LNCAP (cell line): ENCODE measurements at regions not wholly inside any gene's neighbourhood (a gene's known extent, or its start where the extent isn't known, plus 50 kb on each side); places are given as distances from the start of the nearest gene placed in this dataset.

Experiments used
- TF ChIP-seq, protein P1 (sequence below): fragments of 450-650 bp; IDR thresholded peaks from 2 replicates; pipeline ENCODE4 v1.5.1; 2017; ENCODE audit warnings: mild to moderate bottlenecking

DNA sequence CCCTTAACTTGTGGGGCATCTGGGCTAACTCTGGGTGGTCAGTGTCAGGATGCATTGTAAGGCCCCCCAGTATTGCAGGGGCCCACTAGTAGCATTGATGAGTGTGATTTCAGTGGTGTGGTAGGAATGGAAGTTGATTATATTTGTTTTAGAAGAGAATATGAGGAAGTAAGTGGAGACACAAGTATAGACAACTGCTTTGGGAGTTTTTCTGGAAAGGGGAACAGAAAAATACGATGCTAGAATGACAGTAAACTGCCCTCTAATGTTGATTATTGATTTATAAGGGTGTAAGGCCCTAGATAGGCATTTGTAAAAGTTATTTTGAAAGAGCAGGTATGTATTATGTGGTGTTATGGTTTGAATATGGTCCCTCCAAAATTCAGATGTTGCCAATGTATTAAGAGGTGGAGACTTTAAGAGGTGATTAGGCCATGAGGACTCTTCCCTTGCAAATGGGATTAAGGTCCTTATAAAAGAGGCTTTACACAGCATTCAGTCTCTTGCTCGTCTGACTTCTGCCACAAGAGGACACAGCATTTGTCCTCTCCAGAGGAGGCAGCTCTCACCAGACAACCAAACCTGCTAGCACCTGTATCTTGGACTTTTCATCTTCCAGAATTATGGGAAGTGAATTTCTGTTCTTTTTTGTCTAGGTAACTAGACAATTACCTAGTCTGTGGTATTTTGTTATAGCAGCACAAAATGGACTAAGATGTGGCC, 135.9 kb upstream of the DTNBP1 start:
- TF ChIP-seq, protein P1, sequence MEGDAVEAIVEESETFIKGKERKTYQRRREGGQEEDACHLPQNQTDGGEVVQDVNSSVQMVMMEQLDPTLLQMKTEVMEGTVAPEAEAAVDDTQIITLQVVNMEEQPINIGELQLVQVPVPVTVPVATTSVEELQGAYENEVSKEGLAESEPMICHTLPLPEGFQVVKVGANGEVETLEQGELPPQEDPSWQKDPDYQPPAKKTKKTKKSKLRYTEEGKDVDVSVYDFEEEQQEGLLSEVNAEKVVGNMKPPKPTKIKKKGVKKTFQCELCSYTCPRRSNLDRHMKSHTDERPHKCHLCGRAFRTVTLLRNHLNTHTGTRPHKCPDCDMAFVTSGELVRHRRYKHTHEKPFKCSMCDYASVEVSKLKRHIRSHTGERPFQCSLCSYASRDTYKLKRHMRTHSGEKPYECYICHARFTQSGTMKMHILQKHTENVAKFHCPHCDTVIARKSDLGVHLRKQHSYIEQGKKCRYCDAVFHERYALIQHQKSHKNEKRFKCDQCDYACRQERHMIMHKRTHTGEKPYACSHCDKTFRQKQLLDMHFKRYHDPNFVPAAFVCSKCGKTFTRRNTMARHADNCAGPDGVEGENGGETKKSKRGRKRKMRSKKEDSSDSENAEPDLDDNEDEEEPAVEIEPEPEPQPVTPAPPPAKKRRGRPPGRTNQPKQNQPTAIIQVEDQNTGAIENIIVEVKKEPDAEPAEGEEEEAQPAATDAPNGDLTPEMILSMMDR: no peak

GRCh38 chr6:15796844-15797243, 134.0 kb upstream of the DTNBP1 start:
- TF ChIP-seq, protein P1: no peak

- TF ChIP-seq, protein P1: no peak
Observed at GRCh38 chr6:15796130-15796771, 133.4 kb upstream of the DTNBP1 start.

GRCh38 chr6:15793826-15794225, 131.0 kb upstream of the DTNBP1 start:
- TF ChIP-seq, protein P1: no peak

DNA sequence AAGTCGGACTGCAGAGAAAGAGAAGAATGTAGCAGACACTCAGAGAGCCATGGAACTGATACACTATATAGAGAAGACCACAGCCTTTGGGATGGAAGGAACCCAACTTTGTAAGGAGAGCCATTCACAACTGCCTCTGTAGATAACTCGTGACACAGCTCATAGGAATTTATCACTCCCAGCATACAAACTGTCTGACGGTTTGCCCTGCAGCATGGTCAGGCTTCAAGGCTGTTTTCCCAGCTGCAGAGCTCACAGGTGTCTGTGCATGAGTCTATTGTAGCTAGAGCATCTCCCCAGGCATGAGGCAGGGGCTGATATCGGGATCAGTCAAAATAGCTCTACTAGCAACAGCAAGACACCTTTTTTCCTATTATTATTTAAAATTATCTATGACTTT, 130.5 kb upstream of the DTNBP1 start:
- TF ChIP-seq, protein P1: no peak

- TF ChIP-seq, protein P1: no peak
Observed at GRCh38 chr6:15792842-15793241, 130.0 kb upstream of the DTNBP1 start.

- TF ChIP-seq, protein P1: no peak
Observed at GRCh38 chr6:15791448-15792181, 128.8 kb upstream of the DTNBP1 start.
